Kidney (tissue), 13 donors: ENCODE measurements at regions not wholly inside any gene's neighbourhood (a gene's known extent, or its start where the extent isn't known, plus 50 kb on each side); places are given as distances from the start of the nearest gene placed in this dataset.

Experiments used
- DNase-seq, 5 donors: peaks; one replicate each; pipeline ENCODE4 v3.0.0-alpha.2; 2013 to 2020
- FAIRE-seq: peaks from 2 replicates; lab custom pipeline; 2012; peaks lifted over from hg19 to GRCh38; lab: Jason Lieb, UNC
- H3K27ac ChIP-seq, 2 donors: one replicate each; pipeline ENCODE4 v1.7.0; 2013; ENCODE audit warnings: low read depth in 2 of 2, low read length in 2 of 2, inconsistent platforms in 1 of 2
- H3K27me3 ChIP-seq: one replicate; pipeline ENCODE4 v1.7.1; 2013; ENCODE audit warnings: low read length, inconsistent platforms; ENCODE audit not compliant: control insufficient read depth, insufficient read depth
- H3K36me3 ChIP-seq, 3 donors: one replicate each; pipeline versions ENCODE4 v1.7.0 to v1.7.1; 2013; ENCODE audit warnings: low read length in 3 of 3, control low read depth in 1 of 3, inconsistent platforms in 1 of 3; ENCODE audit not compliant: insufficient read depth in 3 of 3, control insufficient read depth in 2 of 3
- H3K4me1 ChIP-seq, 3 donors: one replicate each; pipeline versions ENCODE4 v1.7.0 to v1.7.1; 2013; ENCODE audit warnings: low read length in 3 of 3, inconsistent platforms in 1 of 3, low read depth in 1 of 3; ENCODE audit not compliant: control insufficient read depth in 2 of 3, insufficient read depth in 2 of 3
- H3K4me3 ChIP-seq, 3 donors: one replicate each; pipeline versions ENCODE4 v1.7.0 to v1.8.1; 2013; ENCODE audit warnings: low read length in 3 of 3, control low read depth in 1 of 3, inconsistent platforms in 1 of 3
- H3K9ac ChIP-seq, 3 donors: one replicate each; pipeline versions ENCODE4 v1.7.0 to v1.7.1; 2013; ENCODE audit warnings: low read length in 3 of 3, control low read depth in 1 of 3, inconsistent platforms in 1 of 3
- H3K9me3 ChIP-seq, 3 donors: one replicate each; pipeline versions ENCODE4 v1.7.0 to v1.7.1; 2013; ENCODE audit warnings: low read length in 3 of 3, control low read depth in 1 of 3, inconsistent platforms in 1 of 3; ENCODE audit not compliant: control insufficient read depth in 2 of 3, insufficient read depth in 1 of 3
- intact Hi-C: fragments of 100-400 bp; cut with DNase I; formaldehyde crosslinking; loops from one replicate; pipeline ENCODE4 v1.11.1; 2022
- TF ChIP-seq, protein P1 (sequence below): IDR thresholded peaks from 3 replicates; pipeline ENCODE4 v1.5.1; 2012; ENCODE audit warnings: mild to moderate bottlenecking, moderate library complexity, borderline replicate concordance; ENCODE audit not compliant: insufficient read depth; ENCODE audit errors: extremely low read depth
- donor health status: control.
- donor health status: control.
- donor health status: control.
- donor health status: control.
- donor health status: control.
- donor health status: DM: yes; HTN: yes; CAD: no.
- donor health status: Normal renal cell carcinoma (clear cell type).

DNA sequence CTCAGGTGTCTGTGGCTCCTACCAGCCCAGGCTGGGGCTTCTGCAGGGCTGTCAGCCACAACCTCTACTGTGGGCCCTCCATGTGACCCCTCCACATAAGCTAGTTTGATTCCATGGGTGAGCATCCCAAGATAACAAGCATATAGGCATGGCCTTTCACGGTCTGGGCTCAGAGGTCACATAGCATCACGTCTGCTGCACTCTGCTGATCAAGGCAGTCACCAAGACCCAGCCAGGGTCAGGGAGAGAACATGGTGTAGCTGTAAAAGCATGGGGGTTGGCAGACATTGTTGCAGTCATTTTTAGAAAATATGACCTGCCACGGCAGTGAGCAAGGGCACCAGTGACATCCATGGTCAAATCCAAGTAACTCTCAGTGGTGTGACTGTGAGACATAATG is 698.8 kb downstream of the UQCRFS1 start:
- Histone ChIP-seq H3K27me3 (no peaks in the 10 kb centered on the region), H3K27ac (no peak overlapping the region), H3K9me3 (no peaks in the 10 kb centered on the region), H3K4me3 (no peak overlapping the region), H3K9ac (no peak overlapping the region), H3K36me3 (no peaks in the 10 kb centered on the region), H3K4me1 (no peaks in the 10 kb centered on the region)
- FAIRE-seq, result no peak
- peak in 1 of 5 donors; percentile 12 for DNase-seq
- intact Hi-C loops, result no loop called here
- TF ChIP-seq, protein P1, sequence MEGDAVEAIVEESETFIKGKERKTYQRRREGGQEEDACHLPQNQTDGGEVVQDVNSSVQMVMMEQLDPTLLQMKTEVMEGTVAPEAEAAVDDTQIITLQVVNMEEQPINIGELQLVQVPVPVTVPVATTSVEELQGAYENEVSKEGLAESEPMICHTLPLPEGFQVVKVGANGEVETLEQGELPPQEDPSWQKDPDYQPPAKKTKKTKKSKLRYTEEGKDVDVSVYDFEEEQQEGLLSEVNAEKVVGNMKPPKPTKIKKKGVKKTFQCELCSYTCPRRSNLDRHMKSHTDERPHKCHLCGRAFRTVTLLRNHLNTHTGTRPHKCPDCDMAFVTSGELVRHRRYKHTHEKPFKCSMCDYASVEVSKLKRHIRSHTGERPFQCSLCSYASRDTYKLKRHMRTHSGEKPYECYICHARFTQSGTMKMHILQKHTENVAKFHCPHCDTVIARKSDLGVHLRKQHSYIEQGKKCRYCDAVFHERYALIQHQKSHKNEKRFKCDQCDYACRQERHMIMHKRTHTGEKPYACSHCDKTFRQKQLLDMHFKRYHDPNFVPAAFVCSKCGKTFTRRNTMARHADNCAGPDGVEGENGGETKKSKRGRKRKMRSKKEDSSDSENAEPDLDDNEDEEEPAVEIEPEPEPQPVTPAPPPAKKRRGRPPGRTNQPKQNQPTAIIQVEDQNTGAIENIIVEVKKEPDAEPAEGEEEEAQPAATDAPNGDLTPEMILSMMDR, result no peak

GRCh38 chr19:28511655-28512054 is 701.3 kb downstream of the UQCRFS1 start:
- Histone ChIP-seq H3K9me3 (no peaks in the 10 kb centered on the region), H3K27ac (no peak overlapping the region), H3K4me3 (no peak overlapping the region), H3K9ac (no peak overlapping the region), H3K27me3 (no peaks in the 10 kb centered on the region), H3K4me1 (no peaks in the 10 kb centered on the region), H3K36me3 (no peaks in the 10 kb centered on the region)
- FAIRE-seq (no peak), DNase-seq (no peak)
- intact Hi-C loops, result no loop called here
- TF ChIP-seq, protein P1, result no peak

DNA sequence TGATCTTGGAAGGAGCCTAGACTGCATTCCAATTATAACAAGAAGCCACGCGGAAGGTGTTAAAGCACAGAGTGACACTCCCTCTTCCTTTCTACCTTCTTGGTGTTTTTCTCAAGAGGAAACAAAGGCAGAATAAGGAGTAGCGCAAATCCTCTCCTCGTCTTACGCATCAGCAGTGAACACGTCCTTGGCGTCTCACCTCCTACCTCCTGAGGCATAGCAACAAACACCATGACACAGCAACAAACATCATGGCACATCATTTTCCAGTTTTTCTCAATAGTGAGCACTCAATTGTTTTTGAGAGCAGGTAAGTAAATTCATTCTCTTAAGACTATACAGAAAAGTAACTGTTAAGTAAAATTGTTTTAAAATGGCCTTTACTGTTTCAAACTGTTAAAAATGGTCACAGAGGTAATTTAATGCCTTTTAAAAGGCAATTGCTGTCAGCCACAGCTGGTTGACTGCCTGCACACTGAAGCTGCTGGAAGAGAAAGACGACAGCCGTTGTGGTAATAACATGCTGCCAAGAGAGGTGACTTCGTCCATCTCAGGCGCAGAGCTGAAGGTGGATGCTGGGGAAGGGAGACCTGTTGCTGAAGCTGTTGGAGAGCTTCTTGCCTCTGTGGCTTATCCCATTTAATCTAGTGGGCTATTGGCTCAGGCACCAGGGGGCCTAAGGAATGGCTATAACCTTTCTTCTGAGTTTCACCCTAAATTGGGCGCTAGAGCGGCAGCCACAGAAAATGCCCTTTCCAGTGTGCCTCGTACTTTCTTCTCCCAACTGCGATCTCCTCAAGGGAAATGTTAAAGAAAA is 703.7 kb downstream of the UQCRFS1 start:
- Histone ChIP-seq H3K4me3 (no peak overlapping the region), H3K27me3 (no peaks in the 10 kb centered on the region), H3K27ac (no peak overlapping the region), H3K9ac (no peak overlapping the region), H3K4me1 (no peaks in the 10 kb centered on the region), H3K9me3 (no peaks in the 10 kb centered on the region), H3K36me3 (no peaks in the 10 kb centered on the region)
- TF ChIP-seq, protein P1, result no peak
- intact Hi-C loops, result no loop called here
- FAIRE-seq (no peak), DNase-seq (peak in 2 of 5 donors; percentile 22 to 30)
